ENCODE measurements at regions not wholly inside any gene's neighbourhood (a gene's known extent, or its start where the extent isn't known, plus 50 kb on each side); places are given as distances from the start of the nearest gene placed in this dataset.
"Not testable (repeated sequence)": the region's sequence is repeated elsewhere in the genome, so short reads cannot be mapped to it uniquely, and the experiment has no call there.

DNA sequence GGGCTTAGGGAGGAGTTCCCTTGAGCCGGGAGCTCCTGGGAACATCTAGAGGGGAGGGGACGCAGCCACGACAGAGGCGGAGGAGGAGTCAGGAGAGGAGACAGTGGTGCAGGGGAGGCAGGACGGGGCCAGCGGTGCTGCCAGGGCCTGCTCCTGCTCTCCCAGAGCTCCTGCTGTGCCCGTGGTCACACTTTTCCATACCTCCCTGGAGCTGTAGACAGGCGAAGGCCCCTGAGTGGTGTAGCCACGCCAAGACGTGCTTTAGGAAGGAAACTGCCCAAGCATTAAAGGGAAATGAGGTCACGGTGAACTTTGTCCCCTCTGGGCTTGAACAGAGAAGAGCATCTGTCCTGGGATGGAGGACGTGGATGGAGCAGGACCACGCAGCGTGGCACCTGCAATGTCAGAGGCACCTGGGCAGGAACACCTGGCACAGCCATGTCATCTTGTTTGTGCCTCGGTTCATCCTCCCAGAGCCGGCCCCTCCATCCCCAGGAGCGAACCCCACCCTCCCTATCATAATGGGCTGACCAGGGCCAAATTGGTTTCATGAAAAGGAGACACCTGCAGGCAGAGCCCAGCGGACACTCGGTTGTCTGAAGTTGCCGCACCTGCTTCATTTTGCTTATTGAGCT, 239.5 kb upstream of the SFSWAP start:
- TF ChIP-seq, protein P1, sequence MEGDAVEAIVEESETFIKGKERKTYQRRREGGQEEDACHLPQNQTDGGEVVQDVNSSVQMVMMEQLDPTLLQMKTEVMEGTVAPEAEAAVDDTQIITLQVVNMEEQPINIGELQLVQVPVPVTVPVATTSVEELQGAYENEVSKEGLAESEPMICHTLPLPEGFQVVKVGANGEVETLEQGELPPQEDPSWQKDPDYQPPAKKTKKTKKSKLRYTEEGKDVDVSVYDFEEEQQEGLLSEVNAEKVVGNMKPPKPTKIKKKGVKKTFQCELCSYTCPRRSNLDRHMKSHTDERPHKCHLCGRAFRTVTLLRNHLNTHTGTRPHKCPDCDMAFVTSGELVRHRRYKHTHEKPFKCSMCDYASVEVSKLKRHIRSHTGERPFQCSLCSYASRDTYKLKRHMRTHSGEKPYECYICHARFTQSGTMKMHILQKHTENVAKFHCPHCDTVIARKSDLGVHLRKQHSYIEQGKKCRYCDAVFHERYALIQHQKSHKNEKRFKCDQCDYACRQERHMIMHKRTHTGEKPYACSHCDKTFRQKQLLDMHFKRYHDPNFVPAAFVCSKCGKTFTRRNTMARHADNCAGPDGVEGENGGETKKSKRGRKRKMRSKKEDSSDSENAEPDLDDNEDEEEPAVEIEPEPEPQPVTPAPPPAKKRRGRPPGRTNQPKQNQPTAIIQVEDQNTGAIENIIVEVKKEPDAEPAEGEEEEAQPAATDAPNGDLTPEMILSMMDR (conservative IDR thresholded peaks at IDR 0.05; ENCODE audit: low read length): no peak
- DNase-seq (ENCODE audit: low read depth): no peak

GRCh38 chr12:131471946-131472732, 238.8 kb upstream of the SFSWAP start:
- TF ChIP-seq, protein P1 (conservative IDR thresholded peaks at IDR 0.05; ENCODE audit: low read length): no peak
- no peak overlapping the region for H3K4me3 ChIP-seq (ENCODE audit: low read length)
- no peak for DNase-seq (ENCODE audit: low read depth)

More for the DNA sequence above, 239.5 kb upstream of the SFSWAP start:
- H3K4me3 ChIP-seq (ENCODE audit: low read length): no peak overlapping the region

DNA sequence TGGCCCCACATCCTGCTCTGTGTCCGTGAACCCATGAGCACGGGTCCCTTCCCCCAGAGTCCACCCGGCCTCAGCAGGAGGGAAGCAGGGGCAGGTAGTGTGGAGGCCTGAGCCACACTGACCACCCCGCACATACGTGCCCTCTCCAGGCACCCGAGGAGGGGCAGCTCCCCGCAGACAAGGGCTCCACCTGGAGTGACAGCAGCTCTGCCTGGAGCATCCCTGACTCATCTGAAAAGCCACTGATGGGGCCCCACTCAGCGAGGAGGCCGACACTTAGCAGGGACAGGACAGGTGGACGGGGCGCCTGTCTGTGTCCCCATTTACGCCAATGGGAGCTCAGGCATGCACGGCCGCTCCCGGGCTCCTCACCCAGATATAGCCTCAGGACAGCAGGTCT, 237.6 kb upstream of the SFSWAP start:
- no peak overlapping the region for H3K4me3 ChIP-seq (ENCODE audit: low read length)
- DNase-seq (ENCODE audit: low read depth): no peak
- TF ChIP-seq, protein P1 (conservative IDR thresholded peaks at IDR 0.05; ENCODE audit: low read length): no peak

GRCh38 chr12:131473741-131474709, 236.9 kb upstream of the SFSWAP start:
- TF ChIP-seq, protein P1 (conservative IDR thresholded peaks at IDR 0.05; ENCODE audit: low read length): no peak
- no peak for DNase-seq (ENCODE audit: low read depth)
- no peak overlapping the region for H3K4me3 ChIP-seq (ENCODE audit: low read length)

- not testable (repeated sequence) for H3K4me3 ChIP-seq (ENCODE audit: low read length); DNase-seq (ENCODE audit: low read depth)
Measured at GRCh38 chr12:131475012-131475411, 235.9 kb upstream of the SFSWAP start.

GRCh38 chr12:131477613-131478012, 233.3 kb upstream of the SFSWAP start:
- H3K4me3 ChIP-seq (ENCODE audit: low read length): no peak overlapping the region
- TF ChIP-seq, protein P1 (conservative IDR thresholded peaks at IDR 0.05; ENCODE audit: low read length): no peak
- DNase-seq (ENCODE audit: low read depth): no peak

DNA sequence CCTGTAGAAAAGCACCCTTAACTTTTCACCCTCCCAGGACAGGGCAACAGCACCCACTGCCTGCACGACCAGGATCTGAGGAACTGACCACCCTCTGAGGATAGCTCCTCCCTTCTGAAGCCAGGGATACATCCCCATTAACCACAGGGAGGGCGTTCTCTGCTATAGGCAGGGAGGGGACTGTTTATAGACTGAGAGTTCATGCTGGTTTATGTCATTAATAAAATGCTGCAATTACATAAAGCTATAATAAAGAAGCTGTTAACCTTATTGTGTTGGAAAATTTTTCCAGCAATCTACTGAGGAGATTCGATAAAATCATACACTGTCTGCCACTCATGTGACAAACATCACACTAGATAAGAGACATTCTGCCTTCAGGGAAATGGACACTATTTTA, 232.4 kb upstream of the SFSWAP start:
- TF ChIP-seq, protein P1 (conservative IDR thresholded peaks at IDR 0.05; ENCODE audit: low read length): no peak
- DNase-seq (ENCODE audit: low read depth): no peak
- H3K4me3 ChIP-seq (ENCODE audit: low read length): no peak overlapping the region

All from AG10803 (cell line).